H9 (cell line): ENCODE measurements at regions not wholly inside any gene's neighbourhood (a gene's known extent, or its start where the extent isn't known, plus 50 kb on each side); places are given as distances from the start of the nearest gene placed in this dataset.

Experiments
- DNase-seq: peaks from one replicate; pipeline ENCODE4 v3.0.0-alpha.2; 2017
- H2AFZ ChIP-seq: one replicate; pipeline ENCODE4 v1.6.1; 2013; ENCODE audit warnings: mild to moderate bottlenecking, low read length, control low read depth, moderate library complexity
- H2AK5ac ChIP-seq: 2 replicates; pipeline ENCODE4 v1.6.1; 2013; ENCODE audit warnings: low read length, control low read depth, mixed read lengths; ENCODE audit not compliant: insufficient read length
- H2BK120ac ChIP-seq: one replicate; pipeline ENCODE4 v1.6.1; 2013; ENCODE audit warnings: low read depth, mild to moderate bottlenecking, low read length, control low read depth, inconsistent platforms; ENCODE audit not compliant: poor library complexity, severe bottlenecking
- H2BK12ac ChIP-seq: 2 replicates; pipeline ENCODE4 v1.6.1; 2013; ENCODE audit warnings: low read length, control low read depth, mixed read lengths, low read depth; ENCODE audit not compliant: insufficient read length
- H2BK15ac ChIP-seq: 2 replicates; pipeline ENCODE4 v1.6.1; 2013; ENCODE audit warnings: low read depth, low read length, control low read depth
- H2BK20ac ChIP-seq: one replicate; pipeline ENCODE4 v1.6.1; 2013; ENCODE audit warnings: low read depth, mild to moderate bottlenecking, low read length, control low read depth, inconsistent platforms; ENCODE audit not compliant: poor library complexity, severe bottlenecking
- H2BK5ac ChIP-seq: 2 replicates; pipeline ENCODE4 v1.6.1; 2013; ENCODE audit warnings: low read length, control low read depth, mixed read lengths; ENCODE audit not compliant: insufficient read length
- H3K14ac ChIP-seq: 2 replicates; pipeline ENCODE4 v1.6.1; 2013; ENCODE audit warnings: low read length, control low read depth; ENCODE audit not compliant: insufficient read depth
- H3K18ac ChIP-seq: 2 replicates; pipeline ENCODE4 v1.6.1; 2013; ENCODE audit warnings: low read depth, mild to moderate bottlenecking, mixed read lengths, low read length, control low read depth; ENCODE audit not compliant: insufficient read length
- H3K23ac ChIP-seq: 2 replicates; pipeline ENCODE4 v1.6.1; 2013; ENCODE audit warnings: low read length, control low read depth, mixed read lengths, low read depth; ENCODE audit not compliant: insufficient read length
- H3K23me2 ChIP-seq: 2 replicates; pipeline ENCODE4 v1.6.1; 2013; ENCODE audit warnings: low read depth, mild to moderate bottlenecking, mixed read lengths, low read length, control low read depth; ENCODE audit not compliant: insufficient read length, poor library complexity, severe bottlenecking
- H3K27ac ChIP-seq: 2 replicates; pipeline ENCODE4 v1.5.1; 2013; ENCODE audit warnings: low read length, control low read depth, mixed read lengths, low read depth; ENCODE audit not compliant: insufficient read length
- H3K27me3 ChIP-seq: 2 replicates; pipeline ENCODE4 v1.6.1; 2013; ENCODE audit warnings: low read length, control low read depth, inconsistent platforms; ENCODE audit not compliant: insufficient read depth
- H3K4ac ChIP-seq: 2 replicates; pipeline ENCODE4 v1.6.1; 2013; ENCODE audit warnings: low read depth, mild to moderate bottlenecking, control low read depth, inconsistent platforms, low read length, moderate library complexity
- H3K4me1 ChIP-seq: 2 replicates; pipeline ENCODE4 v1.6.1; 2013; ENCODE audit warnings: low read length, control low read depth, inconsistent platforms; ENCODE audit not compliant: insufficient read depth
- H3K4me2 ChIP-seq: 2 replicates; pipeline ENCODE4 v1.6.1; 2013; ENCODE audit warnings: low read length, control low read depth, mixed read lengths; ENCODE audit not compliant: insufficient read length, insufficient read depth
- H3K56ac ChIP-seq: 2 replicates; pipeline ENCODE4 v1.6.1; 2013; ENCODE audit warnings: low read depth, mild to moderate bottlenecking, mixed read lengths, low read length, control low read depth; ENCODE audit not compliant: insufficient read length
- H3K79me1 ChIP-seq: 2 replicates; pipeline ENCODE4 v1.6.1; 2013; ENCODE audit warnings: low read depth, mild to moderate bottlenecking, moderate library complexity, low read length, control low read depth, inconsistent platforms; ENCODE audit not compliant: insufficient read depth, poor library complexity, severe bottlenecking
- H3K79me2 ChIP-seq: 2 replicates; pipeline ENCODE4 v1.6.1; 2013; ENCODE audit warnings: low read length, control low read depth, inconsistent platforms; ENCODE audit not compliant: insufficient read depth
- H3K9ac ChIP-seq: 2 replicates; pipeline ENCODE4 v1.6.1; 2013; ENCODE audit warnings: low read length, control low read depth, mixed read lengths; ENCODE audit not compliant: insufficient read length; ENCODE audit errors: extremely low read depth
- H3K9me3 ChIP-seq: one replicate; pipeline ENCODE4 v1.6.1; 2013; ENCODE audit warnings: low read depth, low read length, inconsistent platforms; ENCODE audit not compliant: control insufficient read depth
- H3T11ph ChIP-seq: one replicate; pipeline ENCODE4 v1.6.1; 2013; ENCODE audit warnings: mild to moderate bottlenecking, low read length, control low read depth, inconsistent platforms
- H4K20me1 ChIP-seq: one replicate; pipeline ENCODE4 v1.6.1; 2013; ENCODE audit not compliant: control insufficient read depth, insufficient read length, insufficient read depth
- H4K5ac ChIP-seq: 2 replicates; pipeline ENCODE4 v1.6.1; 2013; ENCODE audit warnings: low read depth, mild to moderate bottlenecking, mixed read lengths, low read length, control low read depth; ENCODE audit not compliant: insufficient read length
- H4K8ac ChIP-seq: replicated peaks from 2 replicates; pipeline ENCODE4 v1.6.1; 2013; ENCODE audit warnings: low read length, control low read depth, mixed read lengths, low read depth; ENCODE audit not compliant: insufficient read length
- H4K91ac ChIP-seq: 2 replicates; pipeline ENCODE4 v1.6.1; 2013; ENCODE audit warnings: low read depth, mild to moderate bottlenecking, moderate library complexity, mixed read lengths, low read length, control low read depth; ENCODE audit not compliant: insufficient read length
- H3K27ac Mint-ChIP-seq, 3 experiments: 2 replicates in 2 of 3; 3 replicates in 1 of 3; pipeline ENCODE4 v1.8.0; 2020 to 2021; ENCODE audit warnings: mixed read lengths in 3 of 3, mild to moderate bottlenecking in 1 of 3, moderate library complexity in 1 of 3
- H3K27me3 Mint-ChIP-seq: 2 replicates; pipeline ENCODE4 v1.8.0; 2021; ENCODE audit warnings: low read depth, mild to moderate bottlenecking, moderate library complexity, mixed read lengths
- H3K36me3 Mint-ChIP-seq, 3 experiments: 2 replicates in 2 of 3; 3 replicates in 1 of 3; pipeline ENCODE4 v1.8.0; 2020 to 2021; ENCODE audit warnings: low read depth in 3 of 3, mixed read lengths in 3 of 3; ENCODE audit not compliant: insufficient read depth in 1 of 3
- H3K4me1 Mint-ChIP-seq, 2 experiments: 2 replicates each; pipeline ENCODE4 v1.8.0; 2020; ENCODE audit warnings: mixed read lengths in 2 of 2
- H3K4me3 Mint-ChIP-seq, 2 experiments: 2 replicates in 1 of 2; 3 replicates in 1 of 2; pipeline ENCODE4 v1.8.0; 2020 to 2021; ENCODE audit warnings: mild to moderate bottlenecking in 2 of 2, mixed read lengths in 2 of 2, moderate library complexity in 1 of 2
- H3K9me3 Mint-ChIP-seq, 2 experiments: 2 replicates in 1 of 2; 3 replicates in 1 of 2; pipeline ENCODE4 v1.8.0; 2020; ENCODE audit warnings: mild to moderate bottlenecking in 2 of 2, mixed read lengths in 2 of 2, moderate library complexity in 1 of 2
- CTCF ChIP-seq: fragments of 200-600 bp; sonication (generic); conservative IDR thresholded peaks from 3 replicates; pipeline ENCODE4 v1.8.0; 2021; ENCODE audit warnings: antibody characterized with exemption, mild to moderate bottlenecking
- WGBS: extraction: QIAGEN DNeasy Blood & Tissue Kit; methylation state at CpG from one replicate; pipeline ENCODE4 v1.1.7; 2013; ENCODE audit warnings: missing lambda C conversion rate, low lambda C conversion rate, mixed read lengths; ENCODE audit not compliant: insufficient read length; ENCODE audit errors: extremely low coverage; 5-methylcytosine and 5-hydroxymethylcytosine counted together

- no peaks in the 10 kb centered on the region for H3K27me3 Mint-ChIP-seq
- no peak overlapping the region for H3K4me3 Mint-ChIP-seq
- Histone ChIP-seq H3K79me2 (no peaks in the 10 kb centered on the region), H4K8ac (no peak overlapping the region), H2AK5ac (no peak overlapping the region), H3K27me3 (no peaks in the 10 kb centered on the region), H2BK20ac (no peak overlapping the region), H3K56ac (no peak overlapping the region), H3K4me2 (no peak overlapping the region), H2BK5ac (no peak overlapping the region), H3K18ac (no peak overlapping the region), H3K9ac (no peak overlapping the region), H3K23ac (no peak overlapping the region), H3K9me3 (no peaks in the 10 kb centered on the region), H3K27ac (no peak overlapping the region), H4K91ac (no peak overlapping the region), H4K5ac (no peak overlapping the region), H3K23me2 (no peaks in the 10 kb centered on the region), H2BK12ac (no peak overlapping the region), H3K79me1 (no peaks in the 10 kb centered on the region), H4K20me1 (no peaks in the 10 kb centered on the region), H3K4ac (no peak overlapping the region), H3T11ph (no peak overlapping the region), H2AFZ (no peak overlapping the region), H2BK120ac (no peak overlapping the region), H3K4me1 (peaks cover 6% of the 10 kb centered on the region; the same call in 1 of the 2 replicates), H3K14ac (no peak overlapping the region), H2BK15ac (no peak overlapping the region)
- peak; percentile 46 for DNase-seq
- peaks cover 13 to 15% of the 10 kb centered on the region in 2 experiments for H3K4me1 Mint-ChIP-seq
- H3K27ac Mint-ChIP-seq = no peak overlapping the region
- no CpG with 5 or more reads among the region's 7 CpGs for WGBS
- no peak for TF ChIP-seq CTCF
- peaks cover 4 to 8% of the 10 kb centered on the region in 2 experiments; a peak in 4 of 5 replicates for H3K9me3 Mint-ChIP-seq
- H3K36me3 Mint-ChIP-seq = peaks cover 0 to 8% (median 3%) of the 10 kb centered on the region in 3 experiments; a peak in 2 of 7 replicates
Observed at GRCh38 chr10:29199339-29199738, 89.5 kb upstream of the LYZL1 start.
